H1 (cell line): ENCODE measurements at regions not wholly inside any gene's neighbourhood (a gene's known extent, or its start where the extent isn't known, plus 50 kb on each side); places are given as distances from the start of the nearest gene placed in this dataset.

Source experiments
- KDM5A ChIP-seq: fragments of 200-600 bp; IDR thresholded peaks from 2 replicates; pipeline ENCODE4 v1.7.1; 2012; ENCODE audit warnings: mild to moderate bottlenecking, low read length, inconsistent platforms, mixed read lengths
- SIN3A ChIP-seq, 2 experiments: IDR thresholded peaks in 1 of 2; conservative IDR thresholded peaks in 1 of 2; 2 replicates each; pipeline ENCODE4 v1.6.1; 2011 to 2012; ENCODE audit warnings: low read length in 2 of 2, improper control_type of control experiment in 1 of 2, low read depth in 1 of 2, mild to moderate bottlenecking in 1 of 2
- SRF ChIP-seq: IDR thresholded peaks from 2 replicates; pipeline ENCODE4 v1.6.1; 2011; ENCODE audit warnings: mild to moderate bottlenecking, low read depth, low read length, moderate library complexity
- TAF7 ChIP-seq: optimal IDR thresholded peaks from 2 replicates; pipeline ENCODE3; 2011; ENCODE audit warnings: low read depth, mild to moderate bottlenecking, inconsistent platforms, low read length, moderate library complexity, borderline replicate concordance
- TEAD4 ChIP-seq: IDR thresholded peaks from 2 replicates; pipeline ENCODE4 v1.6.1; 2012; ENCODE audit warnings: low read depth, low read length, inconsistent platforms, mixed read lengths
- TF ChIP-seq, protein P1 (sequence below): fragments of 300-600 bp; sonication (generic); IDR thresholded peaks from 2 replicates; pipeline ENCODE4 v1.7.1; 2012; ENCODE audit warnings: low read length, moderate library complexity, mild to moderate bottlenecking, inconsistent platforms; ENCODE audit not compliant: insufficient replicate concordance

DNA sequence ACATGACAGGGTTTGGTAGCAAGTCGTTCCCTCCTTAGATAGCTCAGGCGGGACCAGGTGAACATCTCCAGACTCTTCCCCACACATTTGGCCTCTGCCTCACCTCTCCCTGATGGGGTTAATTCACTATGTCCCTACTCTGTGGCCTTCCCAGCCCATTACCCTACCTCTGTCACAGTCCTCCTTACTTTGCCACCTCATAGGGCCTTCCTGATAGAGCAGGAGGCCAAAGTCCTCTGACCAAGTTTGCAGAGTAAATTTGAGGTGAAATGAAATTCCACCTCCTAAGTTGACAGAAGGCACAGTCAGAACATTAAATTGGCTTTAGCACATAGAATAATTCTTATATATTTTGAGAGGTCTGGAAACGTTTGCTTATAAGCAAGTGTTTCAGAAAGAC, 53.1 kb upstream of the ARMC2 start (continued):
- TF ChIP-seq, protein P1, sequence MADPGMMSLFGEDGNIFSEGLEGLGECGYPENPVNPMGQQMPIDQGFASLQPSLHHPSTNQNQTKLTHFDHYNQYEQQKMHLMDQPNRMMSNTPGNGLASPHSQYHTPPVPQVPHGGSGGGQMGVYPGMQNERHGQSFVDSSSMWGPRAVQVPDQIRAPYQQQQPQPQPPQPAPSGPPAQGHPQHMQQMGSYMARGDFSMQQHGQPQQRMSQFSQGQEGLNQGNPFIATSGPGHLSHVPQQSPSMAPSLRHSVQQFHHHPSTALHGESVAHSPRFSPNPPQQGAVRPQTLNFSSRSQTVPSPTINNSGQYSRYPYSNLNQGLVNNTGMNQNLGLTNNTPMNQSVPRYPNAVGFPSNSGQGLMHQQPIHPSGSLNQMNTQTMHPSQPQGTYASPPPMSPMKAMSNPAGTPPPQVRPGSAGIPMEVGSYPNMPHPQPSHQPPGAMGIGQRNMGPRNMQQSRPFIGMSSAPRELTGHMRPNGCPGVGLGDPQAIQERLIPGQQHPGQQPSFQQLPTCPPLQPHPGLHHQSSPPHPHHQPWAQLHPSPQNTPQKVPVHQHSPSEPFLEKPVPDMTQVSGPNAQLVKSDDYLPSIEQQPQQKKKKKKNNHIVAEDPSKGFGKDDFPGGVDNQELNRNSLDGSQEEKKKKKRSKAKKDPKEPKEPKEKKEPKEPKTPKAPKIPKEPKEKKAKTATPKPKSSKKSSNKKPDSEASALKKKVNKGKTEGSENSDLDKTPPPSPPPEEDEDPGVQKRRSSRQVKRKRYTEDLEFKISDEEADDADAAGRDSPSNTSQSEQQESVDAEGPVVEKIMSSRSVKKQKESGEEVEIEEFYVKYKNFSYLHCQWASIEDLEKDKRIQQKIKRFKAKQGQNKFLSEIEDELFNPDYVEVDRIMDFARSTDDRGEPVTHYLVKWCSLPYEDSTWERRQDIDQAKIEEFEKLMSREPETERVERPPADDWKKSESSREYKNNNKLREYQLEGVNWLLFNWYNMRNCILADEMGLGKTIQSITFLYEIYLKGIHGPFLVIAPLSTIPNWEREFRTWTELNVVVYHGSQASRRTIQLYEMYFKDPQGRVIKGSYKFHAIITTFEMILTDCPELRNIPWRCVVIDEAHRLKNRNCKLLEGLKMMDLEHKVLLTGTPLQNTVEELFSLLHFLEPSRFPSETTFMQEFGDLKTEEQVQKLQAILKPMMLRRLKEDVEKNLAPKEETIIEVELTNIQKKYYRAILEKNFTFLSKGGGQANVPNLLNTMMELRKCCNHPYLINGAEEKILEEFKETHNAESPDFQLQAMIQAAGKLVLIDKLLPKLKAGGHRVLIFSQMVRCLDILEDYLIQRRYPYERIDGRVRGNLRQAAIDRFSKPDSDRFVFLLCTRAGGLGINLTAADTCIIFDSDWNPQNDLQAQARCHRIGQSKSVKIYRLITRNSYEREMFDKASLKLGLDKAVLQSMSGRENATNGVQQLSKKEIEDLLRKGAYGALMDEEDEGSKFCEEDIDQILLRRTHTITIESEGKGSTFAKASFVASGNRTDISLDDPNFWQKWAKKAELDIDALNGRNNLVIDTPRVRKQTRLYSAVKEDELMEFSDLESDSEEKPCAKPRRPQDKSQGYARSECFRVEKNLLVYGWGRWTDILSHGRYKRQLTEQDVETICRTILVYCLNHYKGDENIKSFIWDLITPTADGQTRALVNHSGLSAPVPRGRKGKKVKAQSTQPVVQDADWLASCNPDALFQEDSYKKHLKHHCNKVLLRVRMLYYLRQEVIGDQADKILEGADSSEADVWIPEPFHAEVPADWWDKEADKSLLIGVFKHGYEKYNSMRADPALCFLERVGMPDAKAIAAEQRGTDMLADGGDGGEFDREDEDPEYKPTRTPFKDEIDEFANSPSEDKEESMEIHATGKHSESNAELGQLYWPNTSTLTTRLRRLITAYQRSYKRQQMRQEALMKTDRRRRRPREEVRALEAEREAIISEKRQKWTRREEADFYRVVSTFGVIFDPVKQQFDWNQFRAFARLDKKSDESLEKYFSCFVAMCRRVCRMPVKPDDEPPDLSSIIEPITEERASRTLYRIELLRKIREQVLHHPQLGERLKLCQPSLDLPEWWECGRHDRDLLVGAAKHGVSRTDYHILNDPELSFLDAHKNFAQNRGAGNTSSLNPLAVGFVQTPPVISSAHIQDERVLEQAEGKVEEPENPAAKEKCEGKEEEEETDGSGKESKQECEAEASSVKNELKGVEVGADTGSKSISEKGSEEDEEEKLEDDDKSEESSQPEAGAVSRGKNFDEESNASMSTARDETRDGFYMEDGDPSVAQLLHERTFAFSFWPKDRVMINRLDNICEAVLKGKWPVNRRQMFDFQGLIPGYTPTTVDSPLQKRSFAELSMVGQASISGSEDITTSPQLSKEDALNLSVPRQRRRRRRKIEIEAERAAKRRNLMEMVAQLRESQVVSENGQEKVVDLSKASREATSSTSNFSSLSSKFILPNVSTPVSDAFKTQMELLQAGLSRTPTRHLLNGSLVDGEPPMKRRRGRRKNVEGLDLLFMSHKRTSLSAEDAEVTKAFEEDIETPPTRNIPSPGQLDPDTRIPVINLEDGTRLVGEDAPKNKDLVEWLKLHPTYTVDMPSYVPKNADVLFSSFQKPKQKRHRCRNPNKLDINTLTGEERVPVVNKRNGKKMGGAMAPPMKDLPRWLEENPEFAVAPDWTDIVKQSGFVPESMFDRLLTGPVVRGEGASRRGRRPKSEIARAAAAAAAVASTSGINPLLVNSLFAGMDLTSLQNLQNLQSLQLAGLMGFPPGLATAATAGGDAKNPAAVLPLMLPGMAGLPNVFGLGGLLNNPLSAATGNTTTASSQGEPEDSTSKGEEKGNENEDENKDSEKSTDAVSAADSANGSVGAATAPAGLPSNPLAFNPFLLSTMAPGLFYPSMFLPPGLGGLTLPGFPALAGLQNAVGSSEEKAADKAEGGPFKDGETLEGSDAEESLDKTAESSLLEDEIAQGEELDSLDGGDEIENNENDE: no peak
- TF ChIP-seq TAF7 (no peak), SRF (no peak), TEAD4 (no peak), SIN3A (conservative IDR thresholded peaks at IDR 0.05 in 1 of 2, IDR thresholded peaks at IDR 0.05 in 1 of 2; ENCODE audit: low read depth in 1 of 2, low read length in 2 of 2) (no peak), KDM5A (no peak)
